ENCODE measurements at regions not wholly inside any gene's neighbourhood (a gene's known extent, or its start where the extent isn't known, plus 50 kb on each side); places are given as distances from the start of the nearest gene placed in this dataset.
"Not testable (repeated sequence)": the region's sequence is repeated elsewhere in the genome, so short reads cannot be mapped to it uniquely, and the experiment has no call there.

DNA sequence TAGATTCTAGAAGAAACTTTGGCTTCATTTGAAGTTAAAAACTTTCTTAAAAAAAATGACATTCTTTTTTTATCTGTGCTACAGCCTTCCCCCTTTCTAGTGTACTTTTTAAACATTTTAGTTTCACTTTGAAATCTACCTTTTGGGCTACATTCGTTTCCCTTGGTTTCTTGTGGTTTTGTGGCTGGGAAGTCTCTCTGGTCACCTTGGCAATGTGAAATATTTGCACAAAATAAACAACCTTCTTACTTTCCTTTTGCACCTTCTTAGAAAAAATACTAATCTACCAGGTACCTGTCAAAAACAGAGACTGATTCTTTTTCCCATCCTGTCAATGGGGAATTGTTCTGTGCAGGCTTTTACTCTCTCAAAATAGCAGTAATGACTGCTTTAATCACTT, 350.2 kb downstream of the GATA3 start:
- no peaks in the 10 kb centered on the region for H3K9me3 ChIP-seq
- no peak overlapping the region for H3K27ac ChIP-seq
- H3K4me1 ChIP-seq = no peaks in the 10 kb centered on the region
- DNase-seq (ENCODE audit: extremely low spot score in 2 of 2) = no peak
- H3K36me3 ChIP-seq = no peaks in the 10 kb centered on the region
- intact Hi-C loops (cut with DNase I) = no loop called here
- TF ChIP-seq POLR2A (IDR thresholded peaks at IDR 0.05) (no peak), POLR2AphosphoS5 (IDR thresholded peaks at IDR 0.05; ENCODE audit: insufficient read depth in 1 of 2, low read depth in 1 of 2) (no peak)
- TF ChIP-seq, protein P1, sequence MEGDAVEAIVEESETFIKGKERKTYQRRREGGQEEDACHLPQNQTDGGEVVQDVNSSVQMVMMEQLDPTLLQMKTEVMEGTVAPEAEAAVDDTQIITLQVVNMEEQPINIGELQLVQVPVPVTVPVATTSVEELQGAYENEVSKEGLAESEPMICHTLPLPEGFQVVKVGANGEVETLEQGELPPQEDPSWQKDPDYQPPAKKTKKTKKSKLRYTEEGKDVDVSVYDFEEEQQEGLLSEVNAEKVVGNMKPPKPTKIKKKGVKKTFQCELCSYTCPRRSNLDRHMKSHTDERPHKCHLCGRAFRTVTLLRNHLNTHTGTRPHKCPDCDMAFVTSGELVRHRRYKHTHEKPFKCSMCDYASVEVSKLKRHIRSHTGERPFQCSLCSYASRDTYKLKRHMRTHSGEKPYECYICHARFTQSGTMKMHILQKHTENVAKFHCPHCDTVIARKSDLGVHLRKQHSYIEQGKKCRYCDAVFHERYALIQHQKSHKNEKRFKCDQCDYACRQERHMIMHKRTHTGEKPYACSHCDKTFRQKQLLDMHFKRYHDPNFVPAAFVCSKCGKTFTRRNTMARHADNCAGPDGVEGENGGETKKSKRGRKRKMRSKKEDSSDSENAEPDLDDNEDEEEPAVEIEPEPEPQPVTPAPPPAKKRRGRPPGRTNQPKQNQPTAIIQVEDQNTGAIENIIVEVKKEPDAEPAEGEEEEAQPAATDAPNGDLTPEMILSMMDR (IDR thresholded peaks at IDR 0.05) = no peak
- no peaks in the 10 kb centered on the region for H3K27me3 ChIP-seq
- H3K4me3 ChIP-seq = no peak overlapping the region

DNA sequence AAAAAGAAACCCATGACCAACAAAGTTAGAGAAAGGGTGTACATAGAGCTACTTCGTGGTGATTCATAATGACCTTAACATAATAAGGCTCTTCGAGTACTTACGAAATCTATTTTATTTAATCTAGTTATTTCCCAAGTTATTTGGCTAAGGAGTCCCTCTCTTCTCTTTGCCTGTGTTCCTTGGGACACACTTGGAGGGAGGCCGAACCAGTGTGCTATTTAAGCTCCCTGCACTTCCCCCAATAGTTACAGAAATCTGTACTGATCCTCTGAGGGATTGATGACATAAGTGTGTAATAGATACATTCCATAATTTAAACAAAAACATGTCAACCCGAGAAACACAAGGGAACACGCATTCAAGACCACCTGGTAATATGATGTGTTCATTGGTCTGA, 351.1 kb downstream of the GATA3 start:
- intact Hi-C loops (cut with DNase I) = no loop called here
- Histone ChIP-seq H3K4me1 (no peaks in the 10 kb centered on the region), H3K27ac (no peak overlapping the region), H3K27me3 (no peaks in the 10 kb centered on the region), H3K4me3 (no peak overlapping the region), H3K36me3 (no peaks in the 10 kb centered on the region), H3K9me3 (no peaks in the 10 kb centered on the region)
- no peak for DNase-seq (ENCODE audit: extremely low spot score in 2 of 2)
- TF ChIP-seq, protein P1 (IDR thresholded peaks at IDR 0.05) = no peak
- TF ChIP-seq POLR2AphosphoS5 (IDR thresholded peaks at IDR 0.05; ENCODE audit: insufficient read depth in 1 of 2, low read depth in 1 of 2) (no peak), POLR2A (IDR thresholded peaks at IDR 0.05) (no peak)

DNA sequence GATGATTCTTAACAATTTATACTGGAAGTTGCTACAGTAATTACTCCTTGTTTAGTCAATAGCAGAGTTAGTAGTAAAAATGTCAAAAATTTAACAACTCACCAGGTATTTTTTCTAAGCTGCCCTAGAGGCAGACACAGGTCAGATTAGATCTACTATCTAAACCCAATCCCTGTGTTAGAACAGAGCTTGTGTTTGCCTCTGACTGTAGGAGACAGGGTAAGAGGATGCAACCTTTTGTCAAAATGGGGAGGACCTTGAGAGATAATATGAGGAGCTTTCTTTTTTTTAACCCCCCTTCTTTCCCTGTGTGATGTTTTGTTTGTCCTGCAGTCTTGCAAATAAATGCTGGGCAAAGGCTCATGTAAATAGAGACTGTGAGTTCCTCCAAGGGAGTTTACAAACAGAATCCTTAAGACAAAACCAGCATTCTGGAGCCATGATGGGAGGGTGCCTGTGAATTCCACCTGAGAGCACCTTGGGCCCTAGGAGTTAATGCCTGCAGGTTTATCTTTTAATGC, 353.1 kb downstream of the GATA3 start:
- no peaks in the 10 kb centered on the region for H3K4me1 ChIP-seq
- TF ChIP-seq, protein P1 (IDR thresholded peaks at IDR 0.05) = no peak
- TF ChIP-seq POLR2AphosphoS5 (IDR thresholded peaks at IDR 0.05; ENCODE audit: insufficient read depth in 1 of 2, low read depth in 1 of 2) (no peak), POLR2A (IDR thresholded peaks at IDR 0.05) (no peak)
- no peak overlapping the region for H3K4me3 ChIP-seq
- no peaks in the 10 kb centered on the region for H3K9me3 ChIP-seq
- DNase-seq (ENCODE audit: extremely low spot score in 2 of 2) = no peak
- intact Hi-C loops (cut with DNase I) = no loop called here
- H3K36me3 ChIP-seq = no peaks in the 10 kb centered on the region
- no peak overlapping the region for H3K27ac ChIP-seq
- H3K27me3 ChIP-seq = no peaks in the 10 kb centered on the region

DNA sequence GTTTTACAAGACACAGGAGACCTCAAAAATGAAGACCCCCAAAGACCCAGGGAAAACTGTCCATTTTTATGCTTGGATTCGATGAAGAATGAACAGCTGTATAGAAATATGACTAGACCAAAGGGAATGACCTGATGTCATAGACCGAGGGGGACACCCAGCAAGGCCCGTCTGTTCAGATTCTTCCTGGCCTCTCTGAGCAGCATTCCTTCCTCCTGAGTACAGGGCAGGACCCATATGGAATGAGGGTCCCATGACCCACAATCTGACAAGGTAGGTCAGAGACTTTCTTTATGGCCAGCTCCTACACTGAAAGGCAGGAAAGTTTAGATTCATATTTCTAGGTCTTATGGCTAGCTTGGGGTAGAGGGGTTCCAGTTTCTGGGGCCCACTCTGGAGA, 356.0 kb downstream of the GATA3 start:
- Histone ChIP-seq H3K4me3 (no peak overlapping the region), H3K9me3 (no peaks in the 10 kb centered on the region), H3K27ac (no peak overlapping the region), H3K4me1 (no peaks in the 10 kb centered on the region), H3K27me3 (no peaks in the 10 kb centered on the region), H3K36me3 (no peaks in the 10 kb centered on the region)
- no peak for DNase-seq (ENCODE audit: extremely low spot score in 2 of 2)
- TF ChIP-seq, protein P1 (IDR thresholded peaks at IDR 0.05) = no peak
- intact Hi-C loops (cut with DNase I) = no loop called here

GRCh38 chr10:8412541-8412940, 358.1 kb downstream of the GATA3 start:
- Histone ChIP-seq H3K36me3 (no peaks in the 10 kb centered on the region), H3K27ac (no peak overlapping the region), H3K4me3 (no peak overlapping the region), H3K27me3 (no peaks in the 10 kb centered on the region), H3K9me3 (no peaks in the 10 kb centered on the region), H3K4me1 (peaks cover 5% of the 10 kb centered on the region)
- TF ChIP-seq POLR2A (IDR thresholded peaks at IDR 0.05) = no peak
- TF ChIP-seq POLR2AphosphoS5 (IDR thresholded peaks at IDR 0.05; ENCODE audit: insufficient read depth in 1 of 2, low read depth in 1 of 2) = no peak
- TF ChIP-seq, protein P1 (IDR thresholded peaks at IDR 0.05) = no peak
- DNase-seq (ENCODE audit: extremely low spot score in 2 of 2) = no peak
- intact Hi-C loops (cut with DNase I) = no loop called here

DNA sequence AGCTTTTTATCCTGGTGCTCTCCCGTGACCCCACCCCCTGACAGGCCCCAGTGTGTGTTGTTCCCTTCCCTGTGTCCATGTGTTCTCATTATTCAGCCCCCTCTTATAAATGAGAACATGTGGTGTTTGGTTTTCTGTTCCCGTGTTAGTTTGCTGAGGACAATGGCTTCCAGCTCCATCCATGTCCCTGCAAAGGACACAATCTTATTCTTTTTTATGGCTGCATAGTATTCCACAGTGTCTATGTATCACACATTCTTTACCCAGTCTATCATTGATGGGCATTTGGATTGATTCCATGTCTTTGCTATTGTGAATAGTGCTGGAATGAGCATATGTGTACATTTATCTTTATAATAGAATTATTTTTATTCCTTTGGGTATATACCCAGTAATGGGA, 360.5 kb downstream of the GATA3 start:
- H3K27ac ChIP-seq; H3K36me3 ChIP-seq; intact Hi-C loops (cut with DNase I): not testable (repeated sequence)

More for the DNA sequence above, 360.5 kb downstream of the GATA3 start:
- H3K27me3 ChIP-seq; H3K4me1 ChIP-seq; H3K9me3 ChIP-seq; DNase-seq (ENCODE audit: extremely low spot score in 2 of 2); H3K4me3 ChIP-seq: not testable (repeated sequence)
